H9 (cell line): ENCODE measurements at regions not wholly inside any gene's neighbourhood (a gene's known extent, or its start where the extent isn't known, plus 50 kb on each side); places are given as distances from the start of the nearest gene placed in this dataset.

Experiments
- DNase-seq: peaks from one replicate; pipeline ENCODE4 v3.0.0-alpha.2; 2017
- H2AFZ ChIP-seq: one replicate; pipeline ENCODE4 v1.6.1; 2013; ENCODE audit warnings: mild to moderate bottlenecking, low read length, control low read depth, moderate library complexity
- H2AK5ac ChIP-seq: 2 replicates; pipeline ENCODE4 v1.6.1; 2013; ENCODE audit warnings: low read length, control low read depth, mixed read lengths; ENCODE audit not compliant: insufficient read length
- H2BK120ac ChIP-seq: one replicate; pipeline ENCODE4 v1.6.1; 2013; ENCODE audit warnings: low read depth, mild to moderate bottlenecking, low read length, control low read depth, inconsistent platforms; ENCODE audit not compliant: poor library complexity, severe bottlenecking
- H2BK12ac ChIP-seq: 2 replicates; pipeline ENCODE4 v1.6.1; 2013; ENCODE audit warnings: low read length, control low read depth, mixed read lengths, low read depth; ENCODE audit not compliant: insufficient read length
- H2BK15ac ChIP-seq: 2 replicates; pipeline ENCODE4 v1.6.1; 2013; ENCODE audit warnings: low read depth, low read length, control low read depth
- H2BK20ac ChIP-seq: one replicate; pipeline ENCODE4 v1.6.1; 2013; ENCODE audit warnings: low read depth, mild to moderate bottlenecking, low read length, control low read depth, inconsistent platforms; ENCODE audit not compliant: poor library complexity, severe bottlenecking
- H2BK5ac ChIP-seq: 2 replicates; pipeline ENCODE4 v1.6.1; 2013; ENCODE audit warnings: low read length, control low read depth, mixed read lengths; ENCODE audit not compliant: insufficient read length
- H3K14ac ChIP-seq: 2 replicates; pipeline ENCODE4 v1.6.1; 2013; ENCODE audit warnings: low read length, control low read depth; ENCODE audit not compliant: insufficient read depth
- H3K18ac ChIP-seq: 2 replicates; pipeline ENCODE4 v1.6.1; 2013; ENCODE audit warnings: low read depth, mild to moderate bottlenecking, mixed read lengths, low read length, control low read depth; ENCODE audit not compliant: insufficient read length
- H3K23ac ChIP-seq: 2 replicates; pipeline ENCODE4 v1.6.1; 2013; ENCODE audit warnings: low read length, control low read depth, mixed read lengths, low read depth; ENCODE audit not compliant: insufficient read length
- H3K23me2 ChIP-seq: 2 replicates; pipeline ENCODE4 v1.6.1; 2013; ENCODE audit warnings: low read depth, mild to moderate bottlenecking, mixed read lengths, low read length, control low read depth; ENCODE audit not compliant: insufficient read length, poor library complexity, severe bottlenecking
- H3K27ac ChIP-seq: 2 replicates; pipeline ENCODE4 v1.5.1; 2013; ENCODE audit warnings: low read length, control low read depth, mixed read lengths, low read depth; ENCODE audit not compliant: insufficient read length
- H3K27me3 ChIP-seq: 2 replicates; pipeline ENCODE4 v1.6.1; 2013; ENCODE audit warnings: low read length, control low read depth, inconsistent platforms; ENCODE audit not compliant: insufficient read depth
- H3K4ac ChIP-seq: 2 replicates; pipeline ENCODE4 v1.6.1; 2013; ENCODE audit warnings: low read depth, mild to moderate bottlenecking, control low read depth, inconsistent platforms, low read length, moderate library complexity
- H3K4me1 ChIP-seq: 2 replicates; pipeline ENCODE4 v1.6.1; 2013; ENCODE audit warnings: low read length, control low read depth, inconsistent platforms; ENCODE audit not compliant: insufficient read depth
- H3K4me2 ChIP-seq: 2 replicates; pipeline ENCODE4 v1.6.1; 2013; ENCODE audit warnings: low read length, control low read depth, mixed read lengths; ENCODE audit not compliant: insufficient read length, insufficient read depth
- H3K56ac ChIP-seq: 2 replicates; pipeline ENCODE4 v1.6.1; 2013; ENCODE audit warnings: low read depth, mild to moderate bottlenecking, mixed read lengths, low read length, control low read depth; ENCODE audit not compliant: insufficient read length
- H3K79me1 ChIP-seq: 2 replicates; pipeline ENCODE4 v1.6.1; 2013; ENCODE audit warnings: low read depth, mild to moderate bottlenecking, moderate library complexity, low read length, control low read depth, inconsistent platforms; ENCODE audit not compliant: insufficient read depth, poor library complexity, severe bottlenecking
- H3K79me2 ChIP-seq: 2 replicates; pipeline ENCODE4 v1.6.1; 2013; ENCODE audit warnings: low read length, control low read depth, inconsistent platforms; ENCODE audit not compliant: insufficient read depth
- H3K9ac ChIP-seq: 2 replicates; pipeline ENCODE4 v1.6.1; 2013; ENCODE audit warnings: low read length, control low read depth, mixed read lengths; ENCODE audit not compliant: insufficient read length; ENCODE audit errors: extremely low read depth
- H3K9me3 ChIP-seq: one replicate; pipeline ENCODE4 v1.6.1; 2013; ENCODE audit warnings: low read depth, low read length, inconsistent platforms; ENCODE audit not compliant: control insufficient read depth
- H3T11ph ChIP-seq: one replicate; pipeline ENCODE4 v1.6.1; 2013; ENCODE audit warnings: mild to moderate bottlenecking, low read length, control low read depth, inconsistent platforms
- H4K20me1 ChIP-seq: one replicate; pipeline ENCODE4 v1.6.1; 2013; ENCODE audit not compliant: control insufficient read depth, insufficient read length, insufficient read depth
- H4K5ac ChIP-seq: 2 replicates; pipeline ENCODE4 v1.6.1; 2013; ENCODE audit warnings: low read depth, mild to moderate bottlenecking, mixed read lengths, low read length, control low read depth; ENCODE audit not compliant: insufficient read length
- H4K8ac ChIP-seq: replicated peaks from 2 replicates; pipeline ENCODE4 v1.6.1; 2013; ENCODE audit warnings: low read length, control low read depth, mixed read lengths, low read depth; ENCODE audit not compliant: insufficient read length
- H4K91ac ChIP-seq: 2 replicates; pipeline ENCODE4 v1.6.1; 2013; ENCODE audit warnings: low read depth, mild to moderate bottlenecking, moderate library complexity, mixed read lengths, low read length, control low read depth; ENCODE audit not compliant: insufficient read length
- H3K27ac Mint-ChIP-seq, 3 experiments: 2 replicates in 2 of 3; 3 replicates in 1 of 3; pipeline ENCODE4 v1.8.0; 2020 to 2021; ENCODE audit warnings: mixed read lengths in 3 of 3, mild to moderate bottlenecking in 1 of 3, moderate library complexity in 1 of 3
- H3K27me3 Mint-ChIP-seq: 2 replicates; pipeline ENCODE4 v1.8.0; 2021; ENCODE audit warnings: low read depth, mild to moderate bottlenecking, moderate library complexity, mixed read lengths
- H3K36me3 Mint-ChIP-seq, 3 experiments: 2 replicates in 2 of 3; 3 replicates in 1 of 3; pipeline ENCODE4 v1.8.0; 2020 to 2021; ENCODE audit warnings: low read depth in 3 of 3, mixed read lengths in 3 of 3; ENCODE audit not compliant: insufficient read depth in 1 of 3
- H3K4me1 Mint-ChIP-seq, 2 experiments: 2 replicates each; pipeline ENCODE4 v1.8.0; 2020; ENCODE audit warnings: mixed read lengths in 2 of 2
- H3K4me3 Mint-ChIP-seq, 2 experiments: 2 replicates in 1 of 2; 3 replicates in 1 of 2; pipeline ENCODE4 v1.8.0; 2020 to 2021; ENCODE audit warnings: mild to moderate bottlenecking in 2 of 2, mixed read lengths in 2 of 2, moderate library complexity in 1 of 2
- H3K9me3 Mint-ChIP-seq, 2 experiments: 2 replicates in 1 of 2; 3 replicates in 1 of 2; pipeline ENCODE4 v1.8.0; 2020; ENCODE audit warnings: mild to moderate bottlenecking in 2 of 2, mixed read lengths in 2 of 2, moderate library complexity in 1 of 2
- WGBS: extraction: QIAGEN DNeasy Blood & Tissue Kit; methylation state at CpG from one replicate; pipeline ENCODE4 v1.1.7; 2013; ENCODE audit warnings: missing lambda C conversion rate, low lambda C conversion rate, mixed read lengths; ENCODE audit not compliant: insufficient read length; ENCODE audit errors: extremely low coverage; 5-methylcytosine and 5-hydroxymethylcytosine counted together
- TF ChIP-seq, protein P1 (sequence below): fragments of 200-600 bp; sonication (generic); conservative IDR thresholded peaks from 3 replicates; pipeline ENCODE4 v1.8.0; 2021; ENCODE audit warnings: antibody characterized with exemption, mild to moderate bottlenecking

DNA sequence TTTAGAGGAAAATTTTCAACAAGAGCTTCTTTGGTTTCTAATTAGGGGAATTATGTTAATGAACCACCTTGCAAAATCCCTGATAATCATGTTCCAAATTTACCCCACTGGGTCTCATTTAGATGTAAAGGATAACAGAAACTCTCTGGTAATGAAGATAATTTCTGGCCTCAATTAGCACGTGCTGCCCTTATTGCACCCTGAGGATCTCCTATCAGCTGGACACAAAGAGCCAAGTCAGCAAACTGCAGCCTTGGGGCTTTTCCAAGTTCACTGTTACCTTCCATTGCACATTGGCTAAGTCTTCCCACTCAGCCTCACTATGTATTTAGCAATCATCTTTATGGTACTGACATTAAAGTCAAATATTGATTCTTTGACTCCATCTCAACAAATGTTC is 78.1 kb downstream of the GP2 start:
- Mint-ChIP-seq H3K4me3 (no peak overlapping the region), H3K36me3 (no peaks in the 10 kb centered on the region; a peak in 1 of 7 replicates), H3K4me1 (peaks cover 7 to 17% of the 10 kb centered on the region in 2 experiments), H3K27ac (no peak overlapping the region), H3K9me3 (no peaks in the 10 kb centered on the region; a peak in 1 of 5 replicates), H3K27me3 (no peaks in the 10 kb centered on the region; the same call in 1 of the 2 replicates)
- no peak overlapping the region for H3K56ac ChIP-seq
- H2BK15ac ChIP-seq: no peak overlapping the region
- no peak overlapping the region for H3K4me2 ChIP-seq
- no peak overlapping the region for H3K9ac ChIP-seq
- no peak overlapping the region for H2BK20ac ChIP-seq
- no peak overlapping the region for H3K14ac ChIP-seq
- WGBS: no CpG with 5 or more reads among the region's 1 CpG
- no peak overlapping the region for H3K4ac ChIP-seq
- H3K27me3 ChIP-seq: no peaks in the 10 kb centered on the region
- H3K18ac ChIP-seq: no peak overlapping the region
- H3K4me1 ChIP-seq: no peaks in the 10 kb centered on the region
- no peaks in the 10 kb centered on the region for H3K9me3 ChIP-seq
- H4K91ac ChIP-seq: no peak overlapping the region
- no peak overlapping the region for H3T11ph ChIP-seq
- no peaks in the 10 kb centered on the region for H3K79me2 ChIP-seq
- H2BK5ac ChIP-seq: no peak overlapping the region
- no peak overlapping the region for H2BK120ac ChIP-seq
- no peak overlapping the region for H4K8ac ChIP-seq
- H3K23ac ChIP-seq: no peak overlapping the region
- H4K20me1 ChIP-seq: no peaks in the 10 kb centered on the region
- H3K27ac ChIP-seq: no peak overlapping the region
- no peak overlapping the region for H2BK12ac ChIP-seq
- no peak overlapping the region for H2AK5ac ChIP-seq
- TF ChIP-seq, protein P1, sequence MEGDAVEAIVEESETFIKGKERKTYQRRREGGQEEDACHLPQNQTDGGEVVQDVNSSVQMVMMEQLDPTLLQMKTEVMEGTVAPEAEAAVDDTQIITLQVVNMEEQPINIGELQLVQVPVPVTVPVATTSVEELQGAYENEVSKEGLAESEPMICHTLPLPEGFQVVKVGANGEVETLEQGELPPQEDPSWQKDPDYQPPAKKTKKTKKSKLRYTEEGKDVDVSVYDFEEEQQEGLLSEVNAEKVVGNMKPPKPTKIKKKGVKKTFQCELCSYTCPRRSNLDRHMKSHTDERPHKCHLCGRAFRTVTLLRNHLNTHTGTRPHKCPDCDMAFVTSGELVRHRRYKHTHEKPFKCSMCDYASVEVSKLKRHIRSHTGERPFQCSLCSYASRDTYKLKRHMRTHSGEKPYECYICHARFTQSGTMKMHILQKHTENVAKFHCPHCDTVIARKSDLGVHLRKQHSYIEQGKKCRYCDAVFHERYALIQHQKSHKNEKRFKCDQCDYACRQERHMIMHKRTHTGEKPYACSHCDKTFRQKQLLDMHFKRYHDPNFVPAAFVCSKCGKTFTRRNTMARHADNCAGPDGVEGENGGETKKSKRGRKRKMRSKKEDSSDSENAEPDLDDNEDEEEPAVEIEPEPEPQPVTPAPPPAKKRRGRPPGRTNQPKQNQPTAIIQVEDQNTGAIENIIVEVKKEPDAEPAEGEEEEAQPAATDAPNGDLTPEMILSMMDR: no peak
- H3K23me2 ChIP-seq: no peaks in the 10 kb centered on the region
- no peak overlapping the region for H2AFZ ChIP-seq
- DNase-seq: no peak
- no peaks in the 10 kb centered on the region for H3K79me1 ChIP-seq
- H4K5ac ChIP-seq: no peak overlapping the region
